Gastrocnemius medialis (tissue), 4 donors: ENCODE measurements at regions not wholly inside any gene's neighbourhood (a gene's known extent, or its start where the extent isn't known, plus 50 kb on each side); places are given as distances from the start of the nearest gene placed in this dataset.
"Not testable (repeated sequence)": the region's sequence is repeated elsewhere in the genome, so short reads cannot be mapped to it uniquely, and the experiment has no call there.

Experiments
- ATAC-seq, 2 donors: fragments of 150-250 bp; one replicate each; pipeline ENCODE4 v1.9.1; 2016
- DNase-seq, 2 donors: peaks; one replicate each; pipeline ENCODE4 v3.0.0-alpha.2; 2019
- H3K27ac ChIP-seq, 4 donors: fragments of 200-600 bp; sonication (generic); 1 replicate in 1 of 4; 2 replicates in 3 of 4; pipeline ENCODE4 v1.5.1; 2016 to 2018; ENCODE audit warnings: mild to moderate bottlenecking in 2 of 4, moderate library complexity in 1 of 4
- H3K27me3 ChIP-seq, 3 donors: fragments of 200-600 bp; sonication (generic) in 2 of 3; 1 replicate in 1 of 3; 2 replicates in 2 of 3; pipeline versions ENCODE4 v1.5.1 to v1.6.0; 2016 to 2019; ENCODE audit warnings: mild to moderate bottlenecking in 1 of 3, moderate library complexity in 1 of 3
- H3K36me3 ChIP-seq, 2 donors: fragments of 200-600 bp; sonication (generic) in 1 of 2; one replicate each; pipeline ENCODE4 v1.5.1; 2017 to 2018
- H3K4me1 ChIP-seq, 2 donors: fragments of 200-600 bp; sonication (generic) in 1 of 2; one replicate each; pipeline ENCODE4 v1.5.1; 2016 to 2017; ENCODE audit warnings: mild to moderate bottlenecking in 2 of 2
- H3K4me3 ChIP-seq, 4 donors: fragments of 200-600 bp; sonication (generic) in 3 of 4; 1 replicate in 1 of 4; 2 replicates in 3 of 4; pipeline ENCODE4 v1.5.1; 2016 to 2019; ENCODE audit warnings: mild to moderate bottlenecking in 2 of 4
- H3K9me3 ChIP-seq, 3 donors: fragments of 200-600 bp; sonication (generic) in 2 of 3; 1 replicate in 1 of 3; 2 replicates in 2 of 3; pipeline ENCODE4 v1.5.1; 2016 to 2019
- POLR2A ChIP-seq, 2 donors: fragments of 450-650 bp; IDR thresholded peaks; one replicate each; pipeline ENCODE4 v1.6.1; 2017; ENCODE audit warnings: antibody characterized with exemption in 2 of 2, mild to moderate bottlenecking in 2 of 2, moderate library complexity in 2 of 2
- in situ Hi-C, 4 donors: fragments of 200-750 bp; cut with MboI; loops; one replicate each; pipeline versions ENCODE4 v1.15.0 to v1.8.0; 2017; ENCODE audit warnings: low sequenced_read_pairs in 4 of 4
- intact Hi-C: fragments of 100-400 bp; cut with DNase I; formaldehyde crosslinking; loops from one replicate; pipeline ENCODE4 v1.15.1; 2023; ENCODE audit warnings: low total_unique reads
- TF ChIP-seq, protein P1 (sequence below), 5 experiments: fragments of 450-650 bp in 3 of 5; fragments of 200-600 bp in 2 of 5; sonication (generic) in 2 of 5; IDR thresholded peaks in 4 of 5; conservative IDR thresholded peaks in 1 of 5; 1 replicate in 4 of 5; 2 replicates in 1 of 5; pipeline ENCODE4 v1.5.1; 2016 to 2019; ENCODE audit warnings: antibody characterized with exemption in 5 of 5, mild to moderate bottlenecking in 3 of 5, moderate library complexity in 3 of 5

DNA sequence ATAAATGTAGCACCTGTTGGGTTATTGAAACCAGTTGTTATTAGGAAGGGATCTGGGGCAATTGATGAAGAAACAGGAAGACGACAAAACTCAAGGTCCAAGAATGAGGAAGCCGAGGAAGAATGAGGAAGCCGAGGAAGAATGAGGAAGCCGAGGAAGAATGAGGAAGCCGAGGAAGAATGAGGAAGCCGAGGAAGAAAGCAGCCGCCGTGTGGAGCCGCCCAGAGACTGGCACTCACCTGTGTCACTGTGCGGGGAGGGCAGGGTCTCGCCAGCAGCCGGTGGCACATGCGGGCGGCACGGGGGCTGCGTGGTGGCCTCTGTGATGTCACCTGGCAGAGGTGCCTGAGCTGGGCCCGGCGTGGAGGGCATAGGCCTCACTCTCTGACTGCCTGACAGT lies 71.1 kb upstream of the CFAP46 start:
- TF ChIP-seq, protein P1, sequence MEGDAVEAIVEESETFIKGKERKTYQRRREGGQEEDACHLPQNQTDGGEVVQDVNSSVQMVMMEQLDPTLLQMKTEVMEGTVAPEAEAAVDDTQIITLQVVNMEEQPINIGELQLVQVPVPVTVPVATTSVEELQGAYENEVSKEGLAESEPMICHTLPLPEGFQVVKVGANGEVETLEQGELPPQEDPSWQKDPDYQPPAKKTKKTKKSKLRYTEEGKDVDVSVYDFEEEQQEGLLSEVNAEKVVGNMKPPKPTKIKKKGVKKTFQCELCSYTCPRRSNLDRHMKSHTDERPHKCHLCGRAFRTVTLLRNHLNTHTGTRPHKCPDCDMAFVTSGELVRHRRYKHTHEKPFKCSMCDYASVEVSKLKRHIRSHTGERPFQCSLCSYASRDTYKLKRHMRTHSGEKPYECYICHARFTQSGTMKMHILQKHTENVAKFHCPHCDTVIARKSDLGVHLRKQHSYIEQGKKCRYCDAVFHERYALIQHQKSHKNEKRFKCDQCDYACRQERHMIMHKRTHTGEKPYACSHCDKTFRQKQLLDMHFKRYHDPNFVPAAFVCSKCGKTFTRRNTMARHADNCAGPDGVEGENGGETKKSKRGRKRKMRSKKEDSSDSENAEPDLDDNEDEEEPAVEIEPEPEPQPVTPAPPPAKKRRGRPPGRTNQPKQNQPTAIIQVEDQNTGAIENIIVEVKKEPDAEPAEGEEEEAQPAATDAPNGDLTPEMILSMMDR (IDR thresholded peaks at IDR 0.05 in 4 of 5, conservative IDR thresholded peaks at IDR 0.05 in 1 of 5): no peak
- TF ChIP-seq POLR2A (IDR thresholded peaks at IDR 0.05): no peak
- H3K9me3 ChIP-seq: no peaks in the 10 kb centered on the region
- in situ Hi-C loops: no loop called here
- no peak overlapping the region for H3K27ac ChIP-seq
- DNase-seq (no peak), ATAC-seq (no peak)
- no peak overlapping the region for H3K4me3 ChIP-seq
- H3K36me3 ChIP-seq: no peaks in the 10 kb centered on the region
- no peaks in the 10 kb centered on the region for H3K4me1 ChIP-seq
- intact Hi-C loops: no loop called here
- peaks cover 0 to 5% (median 0%) of the 10 kb centered on the region in 3 donors for H3K27me3 ChIP-seq

DNA sequence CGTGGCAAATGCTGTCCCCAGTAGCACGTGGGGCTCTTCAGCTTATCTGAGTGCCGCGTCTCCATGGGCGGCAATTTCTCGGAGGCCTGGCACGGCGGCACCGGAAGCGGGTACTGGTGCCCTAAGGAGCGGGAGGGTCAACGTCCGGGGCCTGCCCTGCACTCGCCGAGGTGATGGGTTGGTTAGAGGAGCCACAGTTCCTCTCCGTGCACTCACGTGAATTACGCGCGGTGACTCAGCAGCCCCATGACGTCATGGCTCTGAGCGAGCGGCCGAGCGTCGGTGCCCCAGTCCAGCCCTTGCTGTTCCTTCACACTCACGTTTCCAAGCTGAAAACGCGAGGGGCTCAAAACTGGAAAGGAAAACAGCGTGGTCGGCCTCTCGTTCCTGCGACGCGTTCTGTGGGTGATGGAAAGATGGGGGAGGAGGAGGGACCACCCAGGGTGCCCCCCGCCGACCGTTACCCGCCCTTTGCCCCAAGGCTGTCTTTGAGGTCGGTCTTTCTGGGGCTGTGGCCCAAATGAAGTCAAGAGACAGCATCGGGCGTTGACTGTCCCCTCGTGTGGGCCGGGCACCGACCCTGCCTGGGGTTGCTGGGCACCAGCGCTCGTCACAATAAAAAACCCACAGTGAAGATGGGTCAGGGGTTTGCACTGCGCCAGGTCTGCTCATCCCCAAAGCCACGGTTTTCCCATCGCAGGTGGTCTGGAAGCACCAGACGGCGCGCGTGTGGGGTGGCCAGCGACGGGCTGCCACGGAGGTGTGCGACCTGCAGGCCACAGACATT lies 70.4 kb upstream of the CFAP46 start:
- ATAC-seq (no peak), DNase-seq (peak; percentile 14 to 39)
- intact Hi-C loops (no loop called here), in situ Hi-C loops (no loop called here)
- Histone ChIP-seq H3K36me3 (no peaks in the 10 kb centered on the region), H3K9me3 (no peaks in the 10 kb centered on the region), H3K27me3 (peaks cover 0 to 5% (median 0%) of the 10 kb centered on the region in 3 donors), H3K27ac (no peak overlapping the region), H3K4me3 (no peak overlapping the region), H3K4me1 (no peaks in the 10 kb centered on the region)
- TF ChIP-seq, protein P1 (IDR thresholded peaks at IDR 0.05 in 4 of 5, conservative IDR thresholded peaks at IDR 0.05 in 1 of 5): no peak
- no peak for TF ChIP-seq POLR2A (IDR thresholded peaks at IDR 0.05)

DNA sequence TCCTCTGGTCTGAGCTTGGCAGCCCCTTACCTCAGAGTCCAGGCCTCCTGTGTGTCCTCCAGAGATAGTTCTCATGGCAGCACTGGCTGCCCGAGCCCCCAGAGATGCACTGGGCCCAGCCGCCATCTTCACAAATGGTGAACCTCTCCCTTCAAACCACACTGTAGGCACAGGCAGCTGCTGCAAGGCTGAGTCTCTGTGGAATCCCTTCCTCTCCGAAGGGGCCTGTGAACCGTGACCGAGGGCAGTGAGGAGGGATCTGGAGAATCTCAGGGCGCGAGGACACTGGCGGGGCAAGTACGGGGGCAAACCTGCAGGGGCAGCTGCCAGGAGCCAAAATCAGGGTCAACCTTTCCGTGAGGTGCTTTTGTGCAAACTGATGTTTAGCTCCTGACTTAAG lies 69.5 kb upstream of the CFAP46 start:
- Histone ChIP-seq H3K9me3 (no peaks in the 10 kb centered on the region), H3K4me3 (no peak overlapping the region), H3K36me3 (no peaks in the 10 kb centered on the region), H3K27me3 (peaks cover 0 to 5% (median 0%) of the 10 kb centered on the region in 3 donors), H3K4me1 (no peaks in the 10 kb centered on the region), H3K27ac (no peak overlapping the region)
- in situ Hi-C loops (no loop called here), intact Hi-C loops (no loop called here)
- DNase-seq: no peak
- TF ChIP-seq POLR2A (IDR thresholded peaks at IDR 0.05): no peak
- TF ChIP-seq, protein P1 (IDR thresholded peaks at IDR 0.05 in 4 of 5, conservative IDR thresholded peaks at IDR 0.05 in 1 of 5): no peak
- ATAC-seq: no peak

DNA sequence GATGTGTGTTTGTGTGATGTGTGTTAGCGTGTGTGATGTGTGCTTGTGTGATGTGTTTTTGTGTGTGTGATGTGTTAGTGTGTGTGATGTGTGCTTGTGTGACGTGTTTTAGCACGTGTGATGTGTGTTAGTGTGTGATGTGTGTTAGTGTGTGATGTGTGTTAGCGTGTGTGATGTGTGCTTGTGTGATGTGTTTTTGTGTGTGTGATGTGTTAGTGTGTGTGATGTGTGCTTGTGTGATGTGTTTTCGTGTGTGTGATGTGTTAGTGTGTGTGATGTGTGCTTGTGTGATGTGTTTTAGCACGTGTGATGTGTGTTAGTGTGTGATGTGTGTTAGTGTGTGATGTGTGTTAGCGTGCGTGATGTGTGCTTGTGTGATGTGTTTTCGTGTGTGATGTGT lies 69.0 kb upstream of the CFAP46 start:
- in situ Hi-C loops, H3K36me3 ChIP-seq, ATAC-seq, H3K27ac ChIP-seq, H3K27me3 ChIP-seq, H3K9me3 ChIP-seq, DNase-seq, H3K4me1 ChIP-seq, H3K4me3 ChIP-seq, intact Hi-C loops: not testable (repeated sequence)

DNA sequence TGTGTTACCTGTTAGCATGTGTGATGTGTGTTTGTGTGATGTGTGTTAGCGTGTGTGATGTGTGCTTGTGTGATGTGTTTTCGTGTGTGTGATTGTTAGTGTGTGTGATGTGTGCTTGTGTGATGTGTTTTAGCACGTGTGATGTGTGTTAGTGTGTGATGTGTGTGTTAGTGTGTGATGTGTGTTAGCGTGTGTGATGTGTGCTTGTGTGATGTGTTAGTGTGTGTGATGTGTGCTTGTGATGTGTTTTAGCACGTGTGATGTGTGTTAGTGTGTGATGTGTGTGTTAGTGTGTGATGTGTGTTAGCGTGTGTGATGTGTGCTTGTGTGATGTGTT lies 68.4 kb upstream of the CFAP46 start:
- H3K36me3 ChIP-seq, H3K27ac ChIP-seq, H3K4me3 ChIP-seq, H3K4me1 ChIP-seq, intact Hi-C loops, in situ Hi-C loops, DNase-seq, H3K9me3 ChIP-seq, ATAC-seq, H3K27me3 ChIP-seq: not testable (repeated sequence)
